GM23248 (cell line): ENCODE measurements at regions not wholly inside any gene's neighbourhood (a gene's known extent, or its start where the extent isn't known, plus 50 kb on each side); places are given as distances from the start of the nearest gene placed in this dataset.

ENCODE experiments used
- EZH2 ChIP-seq: fragments of 200-600 bp; sonication (generic); IDR thresholded peaks from 2 replicates; pipeline ENCODE4 v1.6.1; 2018; ENCODE audit warnings: antibody characterized with exemption, mild to moderate bottlenecking; ENCODE audit not compliant: insufficient read depth, poor library complexity, severe bottlenecking
- EZH2phosphoT487 ChIP-seq: fragments of 200-600 bp; sonication (generic); IDR thresholded peaks from 2 replicates; pipeline ENCODE4 v1.6.1; 2018; ENCODE audit warnings: antibody characterized with exemption, moderate library complexity, mild to moderate bottlenecking, low read depth; ENCODE audit not compliant: insufficient read depth

DNA sequence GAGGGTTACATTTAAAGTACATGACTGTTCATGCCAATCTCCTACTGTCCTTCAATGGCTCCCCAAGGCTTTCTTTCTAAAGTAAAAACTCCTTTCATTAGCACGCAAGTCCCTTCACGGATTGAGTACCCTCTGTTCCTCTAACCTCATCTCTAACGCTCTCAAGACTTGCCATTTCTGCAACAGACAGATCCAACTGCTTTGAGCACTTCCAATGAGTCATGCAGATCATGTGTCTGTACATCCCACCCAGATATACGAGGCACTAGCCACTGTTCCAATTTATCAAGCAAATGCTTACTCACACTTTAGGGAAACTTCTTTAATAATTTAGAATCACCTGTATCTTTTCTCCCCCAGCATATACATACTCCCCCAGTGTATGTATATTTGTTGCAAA is 332.5 kb upstream of the ZFP42 start:
- TF ChIP-seq EZH2 (no peak), EZH2phosphoT487 (no peak)
